ENCODE measurements at regions not wholly inside any gene's neighbourhood (a gene's known extent, or its start where the extent isn't known, plus 50 kb on each side); places are given as distances from the start of the nearest gene placed in this dataset.
A peak's percentile ranks its signal among the peaks of the same experiment; 100 is the strongest.

DNA sequence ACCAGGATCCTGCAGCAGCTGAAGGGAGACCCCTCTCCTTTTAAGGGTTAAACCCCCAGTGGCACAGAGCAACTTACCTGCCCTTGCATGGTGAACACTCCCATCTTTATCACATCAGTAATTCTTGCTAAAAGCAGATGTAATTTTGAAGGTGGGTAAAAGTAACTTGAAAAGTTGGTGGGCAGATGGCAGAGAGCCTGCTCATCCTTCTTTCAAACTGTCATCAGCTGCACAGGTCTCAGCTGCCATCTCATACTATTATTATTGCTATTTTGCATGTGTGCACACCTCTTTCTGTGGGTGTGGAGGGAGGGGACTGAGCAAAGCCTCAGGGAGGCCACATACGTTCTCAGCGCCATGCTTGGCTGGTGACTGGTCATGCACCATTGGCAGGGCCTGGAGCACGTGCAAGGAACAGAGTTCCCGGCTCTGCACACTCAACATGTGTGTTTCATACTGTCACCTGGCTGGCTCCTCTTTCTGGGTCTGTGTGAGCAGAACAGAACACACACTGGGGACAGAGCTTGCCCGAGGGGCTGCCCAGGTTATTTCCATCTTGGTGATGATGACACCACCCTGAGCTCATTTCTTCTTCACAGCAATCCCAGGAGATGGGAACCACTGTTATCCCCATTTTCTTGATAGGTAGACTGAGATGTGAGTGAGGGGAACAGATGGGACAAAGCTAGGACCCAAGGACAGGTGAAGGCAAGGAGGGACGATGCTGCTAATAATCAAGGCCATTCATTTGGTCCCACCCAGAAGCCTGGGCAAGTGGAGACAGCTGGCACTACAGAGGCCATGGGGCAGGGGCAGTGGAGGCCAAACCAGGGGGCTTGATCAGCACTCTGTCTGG lies 95.8 kb upstream of the KLF13 start:
- H3K27me3 ChIP-seq (replicated peaks; ENCODE audit: insufficient read depth, low read length), result no peaks in the 10 kb centered on the region
- peaks cover 35% of the 10 kb centered on the region for H3K79me2 ChIP-seq (ENCODE audit: low read length)
- no peak overlapping the region for H3K27ac ChIP-seq (ENCODE audit: low read length)
- H3F3A ChIP-seq (ENCODE audit: insufficient read depth, low read length), result peaks cover 18% of the 10 kb centered on the region
- no peak overlapping the region for H2AFZ ChIP-seq (ENCODE audit: low read length)
- TF ChIP-seq EZH2phosphoT487 (IDR thresholded peaks at IDR 0.05; ENCODE audit: low read length), result no peak
- H3K9me2 ChIP-seq (replicated peaks; ENCODE audit: insufficient read depth, low read length), result no peaks in the 10 kb centered on the region
- H3K36me3 ChIP-seq (replicated peaks; ENCODE audit: insufficient read depth, low read length), result no peaks in the 10 kb centered on the region
- H3K4me3 ChIP-seq (ENCODE audit: low read length), result no peak overlapping the region
- no peaks in the 10 kb centered on the region for H3K9me3 ChIP-seq (replicated peaks; ENCODE audit: insufficient read depth, low read length)
- peaks cover 22% of the 10 kb centered on the region for H3K4me1 ChIP-seq (ENCODE audit: low read length)
- no peaks in the 10 kb centered on the region for H4K20me1 ChIP-seq (ENCODE audit: insufficient read depth, low read length)
- H3K9ac ChIP-seq (ENCODE audit: low read length), result no peak overlapping the region
- H3K4me2 ChIP-seq (ENCODE audit: low read depth, low read length), result no peak overlapping the region
- no peak for DNase-seq

DNA sequence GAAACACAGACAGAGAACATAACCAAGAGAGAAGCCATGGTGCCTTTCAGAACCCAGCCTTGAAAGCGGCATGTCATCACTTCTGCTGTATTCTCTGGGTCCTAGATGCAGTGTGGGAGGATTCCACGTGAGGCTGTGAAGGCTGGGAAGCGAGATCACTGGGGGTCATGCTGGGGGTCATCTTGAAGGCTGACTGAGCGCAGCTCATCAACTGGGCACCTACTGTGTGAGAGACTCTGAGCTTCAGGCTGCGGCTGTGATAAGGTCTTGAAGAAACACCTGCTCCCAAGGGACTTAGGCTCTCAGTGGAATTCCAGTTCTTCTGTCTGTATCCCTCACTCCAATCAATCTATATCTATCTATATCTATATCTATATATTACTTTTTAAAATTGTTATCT lies 91.8 kb upstream of the KLF13 start:
- H3F3A ChIP-seq (ENCODE audit: insufficient read depth, low read length), result peaks cover 6% of the 10 kb centered on the region
- TF ChIP-seq EZH2phosphoT487 (IDR thresholded peaks at IDR 0.05; ENCODE audit: low read length) (no peak), EZH2 (optimal IDR thresholded peaks at IDR 0.05; ENCODE audit: low read depth, low read length) (no peak)
- TF ChIP-seq, protein P1, sequence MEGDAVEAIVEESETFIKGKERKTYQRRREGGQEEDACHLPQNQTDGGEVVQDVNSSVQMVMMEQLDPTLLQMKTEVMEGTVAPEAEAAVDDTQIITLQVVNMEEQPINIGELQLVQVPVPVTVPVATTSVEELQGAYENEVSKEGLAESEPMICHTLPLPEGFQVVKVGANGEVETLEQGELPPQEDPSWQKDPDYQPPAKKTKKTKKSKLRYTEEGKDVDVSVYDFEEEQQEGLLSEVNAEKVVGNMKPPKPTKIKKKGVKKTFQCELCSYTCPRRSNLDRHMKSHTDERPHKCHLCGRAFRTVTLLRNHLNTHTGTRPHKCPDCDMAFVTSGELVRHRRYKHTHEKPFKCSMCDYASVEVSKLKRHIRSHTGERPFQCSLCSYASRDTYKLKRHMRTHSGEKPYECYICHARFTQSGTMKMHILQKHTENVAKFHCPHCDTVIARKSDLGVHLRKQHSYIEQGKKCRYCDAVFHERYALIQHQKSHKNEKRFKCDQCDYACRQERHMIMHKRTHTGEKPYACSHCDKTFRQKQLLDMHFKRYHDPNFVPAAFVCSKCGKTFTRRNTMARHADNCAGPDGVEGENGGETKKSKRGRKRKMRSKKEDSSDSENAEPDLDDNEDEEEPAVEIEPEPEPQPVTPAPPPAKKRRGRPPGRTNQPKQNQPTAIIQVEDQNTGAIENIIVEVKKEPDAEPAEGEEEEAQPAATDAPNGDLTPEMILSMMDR (IDR thresholded peaks at IDR 0.05; ENCODE audit: low read length), result no peak
- H3K4me2 ChIP-seq (ENCODE audit: low read depth, low read length), result no peak overlapping the region
- H3K79me2 ChIP-seq (ENCODE audit: low read length), result no peaks in the 10 kb centered on the region
- no peak overlapping the region for H2AFZ ChIP-seq (ENCODE audit: low read length)
- H4K20me1 ChIP-seq (ENCODE audit: insufficient read depth, low read length), result no peaks in the 10 kb centered on the region
- no peaks in the 10 kb centered on the region for H3K9me2 ChIP-seq (replicated peaks; ENCODE audit: insufficient read depth, low read length)
- no peaks in the 10 kb centered on the region for H3K36me3 ChIP-seq (replicated peaks; ENCODE audit: insufficient read depth, low read length)
- DNase-seq, result no peak
- no peaks in the 10 kb centered on the region for H3K9me3 ChIP-seq (replicated peaks; ENCODE audit: insufficient read depth, low read length)
- H3K27me3 ChIP-seq (replicated peaks; ENCODE audit: insufficient read depth, low read length), result no peaks in the 10 kb centered on the region
- no peak overlapping the region for H3K4me3 ChIP-seq (ENCODE audit: low read length)
- no peak overlapping the region for H3K9ac ChIP-seq (ENCODE audit: low read length)
- H3K4me1 ChIP-seq (ENCODE audit: low read length), result peaks cover 41% of the 10 kb centered on the region
- H3K27ac ChIP-seq (ENCODE audit: low read length), result no peak overlapping the region

DNA sequence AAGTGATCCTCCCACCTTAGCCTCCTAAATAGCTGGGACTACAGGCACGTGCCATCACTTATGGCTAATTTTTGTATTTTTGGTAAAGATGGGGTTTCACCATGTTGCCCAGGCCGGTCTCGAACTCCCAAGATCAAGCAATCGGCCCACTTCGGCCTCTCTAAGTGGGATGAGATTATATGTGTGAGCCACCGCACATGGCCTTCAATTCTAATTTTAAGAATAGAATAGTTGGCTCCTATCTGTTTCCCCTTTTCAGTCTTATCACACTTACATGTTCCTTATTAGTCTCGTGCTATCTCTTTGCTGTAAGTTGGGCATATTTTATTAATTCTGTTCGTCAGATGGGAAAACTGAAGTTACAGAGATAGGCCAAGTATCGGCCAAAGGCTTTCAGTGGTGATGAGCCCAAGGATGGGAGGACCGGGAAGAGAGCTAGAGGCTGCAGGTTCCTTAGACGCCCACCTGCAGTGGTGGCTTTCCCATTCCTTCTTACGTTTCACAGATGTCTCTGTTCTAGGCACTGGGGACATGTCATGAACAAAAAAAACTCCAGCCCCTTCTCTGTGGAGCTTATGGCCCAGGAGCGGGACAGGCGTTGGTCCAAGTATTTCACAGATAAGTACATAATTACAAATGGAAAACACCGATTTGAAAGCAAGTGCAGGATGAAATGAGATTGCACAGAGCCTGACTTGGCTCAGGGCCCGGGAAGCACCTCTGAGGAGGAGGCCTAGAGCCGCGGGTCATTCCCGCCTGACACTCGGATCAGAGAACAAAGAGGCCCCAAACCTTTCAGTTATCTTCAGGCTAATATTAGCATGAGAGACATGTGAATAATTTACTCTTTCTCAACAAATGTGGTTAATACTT lies 91.1 kb upstream of the KLF13 start:
- peak overlapping the region; percentile 83 for H3K27ac ChIP-seq (ENCODE audit: low read length)
- H3K4me3 ChIP-seq (ENCODE audit: low read length), result no peak overlapping the region
- H3K36me3 ChIP-seq (replicated peaks; ENCODE audit: insufficient read depth, low read length), result no peaks in the 10 kb centered on the region
- H3K79me2 ChIP-seq (ENCODE audit: low read length), result no peaks in the 10 kb centered on the region
- peak overlapping the region; percentile 29; the same call in 1 of the 2 replicates for H3K4me2 ChIP-seq (ENCODE audit: low read depth, low read length)
- H3K27me3 ChIP-seq (replicated peaks; ENCODE audit: insufficient read depth, low read length), result no peaks in the 10 kb centered on the region
- peaks cover 41% of the 10 kb centered on the region for H3K4me1 ChIP-seq (ENCODE audit: low read length)
- no peaks in the 10 kb centered on the region for H4K20me1 ChIP-seq (ENCODE audit: insufficient read depth, low read length)
- peak overlapping the region; percentile 28 for H3K9ac ChIP-seq (ENCODE audit: low read length)
- DNase-seq, result no peak
- TF ChIP-seq EZH2phosphoT487 (IDR thresholded peaks at IDR 0.05; ENCODE audit: low read length) (no peak), EZH2 (optimal IDR thresholded peaks at IDR 0.05; ENCODE audit: low read depth, low read length) (no peak)
- TF ChIP-seq, protein P1 (IDR thresholded peaks at IDR 0.05; ENCODE audit: low read length), result no peak
- no peaks in the 10 kb centered on the region for H3K9me2 ChIP-seq (replicated peaks; ENCODE audit: insufficient read depth, low read length)
- no peak overlapping the region; the same call in 1 of the 2 replicates for H2AFZ ChIP-seq (ENCODE audit: low read length)
- peaks cover 6% of the 10 kb centered on the region for H3F3A ChIP-seq (ENCODE audit: insufficient read depth, low read length)
- H3K9me3 ChIP-seq (replicated peaks; ENCODE audit: insufficient read depth, low read length), result no peaks in the 10 kb centered on the region

Data from MM.1S (cell line).